PC-9 (cell line): ENCODE measurements at regions not wholly inside any gene's neighbourhood (a gene's known extent, or its start where the extent isn't known, plus 50 kb on each side); places are given as distances from the start of the nearest gene placed in this dataset.

ENCODE experiments used
- EZH2 ChIP-seq: fragments of 200-600 bp; sonication (generic); IDR thresholded peaks from 2 replicates; pipeline ENCODE4 v1.8.0; 2017; ENCODE audit warnings: antibody characterized with exemption, low read depth
- TF ChIP-seq, protein P1 (sequence below): fragments of 200-600 bp; sonication (generic); conservative IDR thresholded peaks from 2 replicates; pipeline ENCODE4 v1.6.1; 2017; ENCODE audit warnings: mixed run types, antibody characterized with exemption, mild to moderate bottlenecking, moderate library complexity

DNA sequence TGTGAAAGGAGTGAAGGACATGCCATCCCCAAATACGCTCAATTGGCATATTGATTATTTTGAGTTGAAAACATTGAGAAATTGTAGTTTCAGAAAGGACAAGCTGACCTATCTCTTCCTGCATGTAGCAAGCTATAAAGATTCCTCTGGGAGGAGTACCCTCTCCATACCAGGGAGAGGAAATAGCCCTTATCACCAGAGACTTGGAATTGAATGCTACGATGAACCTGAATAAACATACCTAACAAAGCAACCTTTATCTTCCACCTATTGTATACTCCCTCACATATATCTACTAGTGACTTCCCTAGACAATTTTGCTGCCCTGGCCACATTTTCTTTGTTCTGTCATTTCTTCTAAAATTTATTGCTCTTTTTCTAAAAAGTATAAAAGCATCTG is 150.2 kb upstream of the EEPD1 start:
- TF ChIP-seq, protein P1, sequence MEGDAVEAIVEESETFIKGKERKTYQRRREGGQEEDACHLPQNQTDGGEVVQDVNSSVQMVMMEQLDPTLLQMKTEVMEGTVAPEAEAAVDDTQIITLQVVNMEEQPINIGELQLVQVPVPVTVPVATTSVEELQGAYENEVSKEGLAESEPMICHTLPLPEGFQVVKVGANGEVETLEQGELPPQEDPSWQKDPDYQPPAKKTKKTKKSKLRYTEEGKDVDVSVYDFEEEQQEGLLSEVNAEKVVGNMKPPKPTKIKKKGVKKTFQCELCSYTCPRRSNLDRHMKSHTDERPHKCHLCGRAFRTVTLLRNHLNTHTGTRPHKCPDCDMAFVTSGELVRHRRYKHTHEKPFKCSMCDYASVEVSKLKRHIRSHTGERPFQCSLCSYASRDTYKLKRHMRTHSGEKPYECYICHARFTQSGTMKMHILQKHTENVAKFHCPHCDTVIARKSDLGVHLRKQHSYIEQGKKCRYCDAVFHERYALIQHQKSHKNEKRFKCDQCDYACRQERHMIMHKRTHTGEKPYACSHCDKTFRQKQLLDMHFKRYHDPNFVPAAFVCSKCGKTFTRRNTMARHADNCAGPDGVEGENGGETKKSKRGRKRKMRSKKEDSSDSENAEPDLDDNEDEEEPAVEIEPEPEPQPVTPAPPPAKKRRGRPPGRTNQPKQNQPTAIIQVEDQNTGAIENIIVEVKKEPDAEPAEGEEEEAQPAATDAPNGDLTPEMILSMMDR: no peak
- TF ChIP-seq EZH2: no peak
